ENCODE measurements at regions not wholly inside any gene's neighbourhood (a gene's known extent, or its start where the extent isn't known, plus 50 kb on each side); places are given as distances from the start of the nearest gene placed in this dataset.
A peak's percentile ranks its signal among the peaks of the same experiment; 100 is the strongest.

DNA sequence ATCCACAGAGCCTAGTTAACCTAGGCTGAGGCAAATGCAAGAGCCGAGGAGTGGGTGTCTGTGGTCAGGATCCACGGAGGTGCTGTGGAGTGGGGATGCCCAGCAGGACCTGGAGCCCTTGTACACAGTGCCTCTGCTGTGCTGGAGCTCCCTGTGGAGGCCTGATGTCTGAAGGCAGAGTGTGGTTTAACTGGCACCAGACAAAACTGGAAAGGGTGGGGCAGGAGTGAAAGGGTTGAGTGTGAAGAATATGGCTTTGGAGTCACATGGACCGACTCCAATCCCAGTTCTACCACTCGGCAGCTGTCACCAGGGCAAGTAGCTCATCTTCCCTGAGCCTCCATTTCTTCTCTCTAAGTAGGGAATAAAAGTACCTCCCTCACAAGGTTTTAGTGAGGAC lies 60.3 kb upstream of the GPR12 start:
- DNase-seq (no peak), ATAC-seq (ENCODE audit: poor library complexity) (no peak)
- intact Hi-C loops (cut with DNase I) = no loop called here

DNA sequence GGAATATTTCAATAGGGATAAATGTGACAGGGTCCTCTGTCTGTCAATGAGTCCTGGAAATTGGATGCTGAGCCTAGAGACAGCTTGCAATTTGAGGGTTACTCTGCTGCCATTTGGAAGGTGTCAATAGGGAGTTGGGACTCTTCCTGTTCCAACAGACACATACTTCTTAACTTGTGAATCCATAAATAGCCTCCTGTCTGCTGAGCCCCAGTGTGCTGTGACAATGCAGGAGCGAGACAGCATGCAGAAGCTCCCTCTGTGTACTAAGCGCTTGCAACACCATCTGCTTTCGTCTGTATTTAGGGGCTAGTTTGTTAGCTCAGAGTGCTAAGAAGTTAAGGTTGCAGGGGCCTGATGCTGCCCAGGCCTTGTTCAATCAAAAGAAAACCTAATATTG lies 58.5 kb upstream of the GPR12 start:
- intact Hi-C loops (cut with DNase I) = no loop called here
- peak; percentile 84 for ATAC-seq (ENCODE audit: poor library complexity)
- no peak for DNase-seq

DNA sequence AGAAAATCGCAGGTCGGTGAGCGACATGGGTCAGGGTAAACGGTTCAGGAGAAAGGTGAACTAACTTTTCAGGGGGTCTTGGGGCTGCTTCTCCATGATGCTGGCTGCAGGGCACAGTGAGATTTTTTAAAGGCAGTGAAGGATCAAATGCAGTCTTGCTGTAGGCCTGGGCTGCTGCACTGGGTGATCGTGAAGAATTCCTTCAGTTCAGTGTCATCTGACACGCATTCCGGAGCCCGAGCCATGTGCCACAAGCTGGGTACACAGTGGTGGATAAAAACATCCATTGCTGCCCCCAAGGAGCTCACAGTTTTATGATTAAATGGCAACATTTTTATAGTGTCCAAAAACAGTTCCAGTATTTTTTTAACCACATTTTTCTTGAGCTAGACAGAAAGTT lies 56.3 kb upstream of the GPR12 start:
- no peak for DNase-seq
- peak; percentile 39 for ATAC-seq (ENCODE audit: poor library complexity)
- intact Hi-C loops (cut with DNase I) = no loop called here

DNA sequence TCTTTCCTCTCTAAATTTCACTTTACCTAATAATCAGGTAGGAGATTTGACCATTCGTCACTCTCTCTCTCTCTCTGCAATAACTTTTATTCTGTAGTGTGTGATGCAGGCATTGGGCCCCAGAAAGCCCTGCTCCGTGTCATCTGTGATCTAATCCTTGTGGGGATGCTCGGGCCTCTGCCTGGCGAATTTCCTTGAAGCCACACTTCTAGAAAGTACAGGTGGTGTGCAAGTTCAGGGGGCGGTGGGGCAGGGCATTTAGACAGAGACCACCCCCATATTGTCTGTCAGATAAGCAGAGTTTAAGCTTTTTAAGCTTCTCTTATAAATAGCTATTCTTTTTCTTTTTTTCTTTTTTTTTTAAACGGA lies 53.4 kb upstream of the GPR12 start:
- intact Hi-C loops (cut with DNase I) = no loop called here
- no peak for ATAC-seq (ENCODE audit: poor library complexity)
- DNase-seq = no peak

DNA sequence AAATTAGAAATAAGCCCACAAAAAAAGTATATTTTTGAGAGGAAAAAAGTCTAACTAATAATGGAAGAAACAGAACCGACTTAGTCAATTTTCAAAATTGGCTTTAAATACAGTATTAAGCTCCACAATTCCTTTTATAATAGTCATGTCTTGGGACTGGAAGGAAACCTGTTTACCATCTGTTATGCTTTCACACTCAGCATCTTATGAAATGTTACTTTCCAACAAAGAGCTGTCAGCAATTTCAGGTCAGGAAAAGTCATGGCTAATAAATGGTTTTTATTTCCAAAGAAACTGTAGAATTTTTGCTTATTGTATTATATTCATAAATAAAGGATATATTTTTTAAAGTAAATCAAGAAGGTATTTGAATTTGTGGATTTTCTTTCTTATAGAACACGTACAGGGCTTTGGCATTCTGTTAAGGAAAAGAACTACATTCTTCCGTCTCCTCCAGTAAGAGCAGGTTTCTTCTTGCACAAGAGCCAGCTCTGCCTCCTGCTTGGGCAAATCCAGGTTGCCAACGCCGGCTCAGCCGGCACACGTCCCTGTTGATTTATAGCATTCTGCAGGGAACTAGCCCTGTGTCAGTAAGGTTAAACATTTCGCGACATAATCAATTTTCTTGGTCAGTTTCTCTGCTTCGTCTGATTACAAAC lies 52.9 kb upstream of the GPR12 start:
- ATAC-seq (ENCODE audit: poor library complexity) (no peak), DNase-seq (no peak)
- intact Hi-C loops (cut with DNase I) = no loop called here

DNA sequence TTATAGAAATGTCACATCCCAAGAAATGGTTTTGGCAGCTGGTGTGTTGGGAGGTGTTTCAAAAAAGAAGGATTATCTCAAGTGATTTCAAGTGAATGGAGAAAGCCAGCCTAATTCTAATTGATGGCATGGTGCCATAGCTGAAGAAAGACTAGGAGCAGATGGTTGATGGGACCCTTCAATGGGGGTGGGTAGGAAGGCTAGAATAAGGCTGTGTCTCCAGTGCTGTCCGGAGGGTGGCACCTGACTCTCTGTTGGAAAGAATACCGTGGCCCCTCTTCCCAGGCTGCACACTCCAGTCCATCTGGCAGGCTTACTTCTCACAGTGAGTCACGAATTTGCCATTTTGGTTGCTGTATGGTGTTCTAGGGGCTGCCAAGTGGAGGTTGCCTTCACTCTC lies 51.0 kb upstream of the GPR12 start:
- intact Hi-C loops (cut with DNase I) = no loop called here
- ATAC-seq (ENCODE audit: poor library complexity) = no peak
- DNase-seq = no peak
